H1 (cell line): ENCODE measurements at regions not wholly inside any gene's neighbourhood (a gene's known extent, or its start where the extent isn't known, plus 50 kb on each side); places are given as distances from the start of the nearest gene placed in this dataset.

ENCODE experiments used
- CTCF ChIA-PET: fragments of 300-600 bp; sonication (Branson Sonifier 250); formaldehyde crosslinking; loops from one replicate; lab custom pipeline; 2021; ENCODE audit not compliant: partially characterized antibody; lab: Charles Lee
- POLR2A ChIA-PET: fragments of 300-600 bp; sonication (Branson Sonifier 250); formaldehyde crosslinking; loops from one replicate; lab custom pipeline; 2021; ENCODE audit warnings: inconsistent platforms; ENCODE audit not compliant: partially characterized antibody; lab: Charles Lee
- DNase-seq, 2 experiments: peaks; one replicate each; pipeline versions ENCODE4 v3.0.0 to v3.0.0-alpha.2; 2010 to 2022; ENCODE audit warnings: low spot score in 2 of 2, low read depth in 1 of 2, mixed read lengths in 1 of 2
- FAIRE-seq: peaks from 2 replicates; lab custom pipeline; 2011; peaks lifted over from hg19 to GRCh38; lab: Jason Lieb, UNC
- H2AFZ ChIP-seq: 2 replicates; pipeline ENCODE4 v1.8.1; 2012; ENCODE audit warnings: low read length, inconsistent platforms
- H2AK5ac ChIP-seq: 2 replicates; pipeline ENCODE4 v1.6.1; 2013; ENCODE audit warnings: low read depth, low read length
- H2BK120ac ChIP-seq: replicated peaks from 2 replicates; pipeline ENCODE3; 2013; ENCODE audit warnings: low read depth, low read length, inconsistent platforms
- H2BK12ac ChIP-seq: 2 replicates; pipeline ENCODE4 v1.6.1; 2013; ENCODE audit warnings: low read depth, low read length
- H2BK15ac ChIP-seq: 2 replicates; pipeline ENCODE4 v1.6.1; 2013; ENCODE audit warnings: low read length
- H2BK20ac ChIP-seq: 2 replicates; pipeline ENCODE4 v1.6.1; 2013; ENCODE audit warnings: low read length
- H2BK5ac ChIP-seq: 2 replicates; pipeline ENCODE4 v1.6.1; 2013; ENCODE audit warnings: low read depth, low read length
- H3K14ac ChIP-seq: 2 replicates; pipeline ENCODE4 v1.6.1; 2013; ENCODE audit warnings: inconsistent platforms; ENCODE audit not compliant: insufficient read length
- H3K18ac ChIP-seq: 2 replicates; pipeline ENCODE4 v1.6.1; 2013; ENCODE audit warnings: low read length; ENCODE audit errors: extremely low read depth
- H3K23ac ChIP-seq: 2 replicates; pipeline ENCODE4 v1.6.1; 2013; ENCODE audit warnings: inconsistent platforms; ENCODE audit not compliant: insufficient read length
- H3K23me2 ChIP-seq: 2 replicates; pipeline ENCODE4 v1.6.1; 2013; ENCODE audit warnings: low read depth, low read length
- H3K27ac ChIP-seq: 2 replicates; pipeline ENCODE4 v1.6.1; 2011; ENCODE audit warnings: low read depth, low read length, inconsistent platforms
- H3K27me3 ChIP-seq, 4 experiments: replicated peaks in 1 of 4; 1 replicate in 1 of 4; 2 replicates in 3 of 4; pipeline versions ENCODE4 v1.6.1 to v1.8.1; 2011 to 2013; ENCODE audit warnings: low read length in 3 of 4, mild to moderate bottlenecking in 3 of 4, inconsistent platforms in 2 of 4, mixed read lengths in 2 of 4, moderate library complexity in 1 of 4; ENCODE audit not compliant: control insufficient read depth in 3 of 4, insufficient read depth in 3 of 4; ENCODE audit errors: extremely low read depth in 1 of 4
- H3K36me3 ChIP-seq, 4 experiments: 2 replicates each; pipeline versions ENCODE4 v1.6.1 to v1.8.1; 2011 to 2013; ENCODE audit warnings: mild to moderate bottlenecking in 4 of 4, low read length in 3 of 4, moderate library complexity in 2 of 4, control low read depth in 1 of 4, inconsistent platforms in 1 of 4; ENCODE audit not compliant: insufficient read depth in 4 of 4, control insufficient read depth in 2 of 4
- H3K4ac ChIP-seq: replicated peaks from 2 replicates; pipeline ENCODE3; 2013; ENCODE audit warnings: low read length, low read depth, mixed read lengths, inconsistent platforms; ENCODE audit not compliant: insufficient read length
- H3K4me1 ChIP-seq, 4 experiments: replicated peaks in 1 of 4; 1 replicate in 1 of 4; 2 replicates in 3 of 4; pipeline versions ENCODE4 v1.6.1 to v1.8.1; 2011 to 2013; ENCODE audit warnings: low read length in 3 of 4, inconsistent platforms in 2 of 4, mixed read lengths in 1 of 4; ENCODE audit not compliant: insufficient read depth in 4 of 4, control insufficient read depth in 3 of 4
- H3K4me2 ChIP-seq, 2 experiments: 2 replicates each; pipeline versions ENCODE4 v1.6.1 to v1.8.1; 2011 to 2013; ENCODE audit warnings: low read depth in 2 of 2, low read length in 2 of 2, control low read depth in 1 of 2, inconsistent platforms in 1 of 2, mild to moderate bottlenecking in 1 of 2; ENCODE audit not compliant: insufficient read depth in 1 of 2
- H3K4me3 ChIP-seq, 4 experiments: fragments of 200-600, 300-600 bp in 1 of 4; sonication (generic), shearing (Covaris generic), sonication (Bioruptor Twin) in 1 of 4; 2 replicates each; pipeline versions ENCODE4 v1.5.1 to v1.8.1; 2011 to 2016; ENCODE audit warnings: low read length in 4 of 4, low read depth in 3 of 4, control low read depth in 2 of 4, inconsistent platforms in 2 of 4, mild to moderate bottlenecking in 2 of 4, mixed read lengths in 1 of 4, moderate library complexity in 1 of 4; ENCODE audit not compliant: insufficient read depth in 2 of 4; ENCODE audit errors: extremely low read depth in 1 of 4
- H3K56ac ChIP-seq: replicated peaks from 2 replicates; pipeline ENCODE3; 2013; ENCODE audit warnings: low read depth, mild to moderate bottlenecking, mixed read lengths, low read length, inconsistent platforms; ENCODE audit not compliant: insufficient read length
- H3K79me1 ChIP-seq: 2 replicates; pipeline ENCODE4 v1.6.1; 2013; ENCODE audit warnings: low read depth, low read length, control low read depth
- H3K79me2 ChIP-seq, 2 experiments: 2 replicates each; pipeline versions ENCODE4 v1.6.1 to v1.8.1; 2012 to 2013; ENCODE audit warnings: low read length in 2 of 2, mild to moderate bottlenecking in 2 of 2, inconsistent platforms in 1 of 2; ENCODE audit not compliant: insufficient read depth in 2 of 2, control insufficient read depth in 1 of 2
- H3K9ac ChIP-seq, 4 experiments: replicated peaks in 1 of 4; 1 replicate in 1 of 4; 2 replicates in 3 of 4; pipeline versions ENCODE4 v1.6.1 to v1.8.1; 2011 to 2013; ENCODE audit warnings: low read depth in 3 of 4, low read length in 3 of 4, control low read depth in 2 of 4, mild to moderate bottlenecking in 2 of 4, moderate library complexity in 2 of 4, inconsistent platforms in 1 of 4; ENCODE audit errors: extremely low read depth in 1 of 4
- H3K9me3 ChIP-seq, 2 experiments: 2 replicates each; pipeline versions ENCODE4 v1.6.1 to v1.8.1; 2012 to 2013; ENCODE audit warnings: mild to moderate bottlenecking in 2 of 2, moderate library complexity in 2 of 2, control low read depth in 1 of 2, inconsistent platforms in 1 of 2, low read depth in 1 of 2, low read length in 1 of 2, mixed read lengths in 1 of 2; ENCODE audit not compliant: insufficient read depth in 2 of 2
- H4K20me1 ChIP-seq, 2 experiments: replicated peaks in 1 of 2; 2 replicates each; pipeline versions ENCODE3 to v1.8.1; 2011 to 2013; ENCODE audit warnings: inconsistent platforms in 2 of 2, low read length in 2 of 2, mild to moderate bottlenecking in 1 of 2; ENCODE audit not compliant: insufficient read depth in 2 of 2, control insufficient read depth in 1 of 2
- H4K5ac ChIP-seq: 2 replicates; pipeline ENCODE4 v1.6.1; 2013; ENCODE audit warnings: low read length, low read depth, mixed read lengths, inconsistent platforms; ENCODE audit not compliant: insufficient read length
- H4K8ac ChIP-seq: 2 replicates; pipeline ENCODE4 v1.8.0; 2013; ENCODE audit warnings: mild to moderate bottlenecking, moderate library complexity, low read length, inconsistent platforms; ENCODE audit not compliant: insufficient read depth; ENCODE audit errors: extremely low read depth
- H4K91ac ChIP-seq: replicated peaks from 2 replicates; pipeline ENCODE3; 2013; ENCODE audit warnings: low read length, mixed read lengths, inconsistent platforms; ENCODE audit not compliant: insufficient read length
- HDAC6 ChIP-seq: IDR thresholded peaks from one replicate; pipeline ENCODE4 v1.7.1; 2012; ENCODE audit warnings: low read depth, mild to moderate bottlenecking, inconsistent platforms, low read length, moderate library complexity
- WGBS, 2 experiments: shearing (Covaris generic) in 1 of 2; methylation state at CpG; one replicate each; pipeline versions ENCODE4 v1.1.6 to v1.1.7; 2013 to 2015; ENCODE audit warnings: low lambda C conversion rate in 2 of 2, mixed read lengths in 2 of 2, inconsistent platforms in 1 of 2, low coverage in 1 of 2, missing lambda C conversion rate in 1 of 2; ENCODE audit not compliant: insufficient replicate concordance in 2 of 2, insufficient coverage in 1 of 2, insufficient read length in 1 of 2; ENCODE audit errors: extremely low coverage in 1 of 2, missing lambda C conversion rate in 1 of 2; 5-methylcytosine and 5-hydroxymethylcytosine counted together

DNA sequence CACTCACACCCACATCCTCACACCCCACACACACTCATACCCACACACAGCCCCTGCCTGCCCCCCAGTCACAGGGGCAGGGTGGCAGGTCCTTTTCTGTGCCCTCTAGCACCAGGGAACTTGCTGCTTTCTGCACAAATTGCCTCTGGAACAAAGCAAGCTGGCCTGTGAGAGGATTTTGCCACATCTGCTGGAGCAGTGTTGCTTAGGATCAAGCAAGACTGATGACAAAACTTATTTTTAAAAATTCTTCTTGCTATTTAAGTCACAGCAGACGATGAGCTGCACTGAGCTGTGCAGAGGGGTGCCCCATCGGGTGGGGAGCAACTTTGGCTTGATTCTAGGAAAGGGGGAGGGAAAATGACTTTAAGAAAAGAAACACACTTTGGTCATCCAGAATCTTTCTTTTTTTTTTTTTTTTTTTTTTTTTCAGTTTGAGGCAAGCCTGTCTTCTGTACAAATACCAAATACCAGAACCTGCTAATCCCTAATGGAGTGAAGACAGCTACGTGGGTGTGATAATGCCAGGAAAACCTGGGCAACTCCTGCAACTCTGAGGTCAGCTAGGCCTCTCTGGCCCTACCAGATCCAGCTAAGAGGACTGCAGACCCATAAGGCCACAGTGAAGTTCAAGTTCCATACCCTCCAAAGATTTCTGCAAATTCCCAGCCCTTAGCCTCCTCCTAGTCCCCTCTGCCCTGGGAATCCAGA lies 195.3 kb downstream of the ABHD5 start:
- Histone ChIP-seq H3K9me3 (no peaks in the 10 kb centered on the region), H3K4me1 (peaks cover 0 to 8% (median 1%) of the 10 kb centered on the region in 4 experiments; a peak in 2 of 7 replicates), H4K91ac (no peak overlapping the region), H3K4ac (no peak overlapping the region), H3K79me2 (no peaks in the 10 kb centered on the region), H3K23me2 (no peaks in the 10 kb centered on the region), H3K4me3 (no peak overlapping the region), H3K27ac (no peak overlapping the region), H2BK15ac (no peak overlapping the region), H3K79me1 (no peaks in the 10 kb centered on the region; the same call in 1 of the 2 replicates), H2BK12ac (no peak overlapping the region), H4K20me1 (no peaks in the 10 kb centered on the region), H3K14ac (no peak overlapping the region), H3K9ac (no peak overlapping the region), H3K56ac (no peak overlapping the region), H3K36me3 (no peaks in the 10 kb centered on the region), H3K27me3 (no peaks in the 10 kb centered on the region), H3K23ac (no peak overlapping the region), H2AFZ (no peak overlapping the region), H4K8ac (no peak overlapping the region), H3K4me2 (no peak overlapping the region), H2AK5ac (no peak overlapping the region), H2BK20ac (no peak overlapping the region), H4K5ac (no peak overlapping the region), H2BK120ac (no peak overlapping the region), H3K18ac (no peak overlapping the region), H2BK5ac (no peak overlapping the region)
- TF ChIP-seq HDAC6, result no peak
- DNase-seq (no peak), FAIRE-seq (no peak)
- POLR2A ChIA-PET, result interaction anchor here (0.7 kb wide), 2 partner anchors 8 to 178 kb away, joined by 3 read pairs; no protein-coding TSS in a partner anchor
- WGBS, 2 experiments, result 92% methylated on average over 3 of the region's 3 CpGs; no CpG with 5 or more reads in 1 of the 2 experiments
- CTCF ChIA-PET, result interaction anchor here (1.1 to 1.3 kb wide), 3 partner anchors 9 to 120 kb away, joined by 3 read pairs; no protein-coding TSS in a partner anchor
